ENCODE measurements at regions not wholly inside any gene's neighbourhood (a gene's known extent, or its start where the extent isn't known, plus 50 kb on each side); places are given as distances from the start of the nearest gene placed in this dataset.

- in situ Hi-C loops (cut with HindIII; ENCODE audit: low pct_unique_long_range_greater_than_20kb, low sequenced_read_pairs) = no loop called here
Measured at GRCh38 chr15:98384328-98385029, 263.9 kb upstream of the IGF1R start.

GRCh38 chr15:98385752-98386381 lies 262.5 kb upstream of the IGF1R start:
- no peak for DNase-seq (ENCODE audit: low read depth)
- in situ Hi-C loops (cut with HindIII; ENCODE audit: low pct_unique_long_range_greater_than_20kb, low sequenced_read_pairs) = no loop called here

More at GRCh38 chr15:98384328-98385029, 263.9 kb upstream of the IGF1R start:
- no peak for DNase-seq (ENCODE audit: low read depth)

- no peak for DNase-seq (ENCODE audit: low read depth)
- in situ Hi-C loops (cut with HindIII; ENCODE audit: low pct_unique_long_range_greater_than_20kb, low sequenced_read_pairs) = no loop called here
Measured at GRCh38 chr15:98386561-98386960, 261.8 kb upstream of the IGF1R start.

- no peak for DNase-seq (ENCODE audit: low read depth)
- in situ Hi-C loops (cut with HindIII; ENCODE audit: low pct_unique_long_range_greater_than_20kb, low sequenced_read_pairs) = no loop called here
Measured at GRCh38 chr15:98387866-98388265, 260.5 kb upstream of the IGF1R start.

- in situ Hi-C loops (cut with HindIII; ENCODE audit: low pct_unique_long_range_greater_than_20kb, low sequenced_read_pairs) = no loop called here
- no peak for DNase-seq (ENCODE audit: low read depth)
Measured at GRCh38 chr15:98390946-98391530, 257.3 kb upstream of the IGF1R start.

GRCh38 chr15:98391568-98391967 lies 256.8 kb upstream of the IGF1R start:
- in situ Hi-C loops (cut with HindIII; ENCODE audit: low pct_unique_long_range_greater_than_20kb, low sequenced_read_pairs) = no loop called here
- no peak for DNase-seq (ENCODE audit: low read depth)

GRCh38 chr15:98393471-98393870 lies 254.9 kb upstream of the IGF1R start:
- DNase-seq (ENCODE audit: low read depth) = no peak
- in situ Hi-C loops (cut with HindIII; ENCODE audit: low pct_unique_long_range_greater_than_20kb, low sequenced_read_pairs) = no loop called here

GRCh38 chr15:98394546-98394945 lies 253.8 kb upstream of the IGF1R start:
- in situ Hi-C loops (cut with HindIII; ENCODE audit: low pct_unique_long_range_greater_than_20kb, low sequenced_read_pairs) = no loop called here
- no peak for DNase-seq (ENCODE audit: low read depth)

- DNase-seq (ENCODE audit: low read depth) = no peak
- in situ Hi-C loops (cut with HindIII; ENCODE audit: low pct_unique_long_range_greater_than_20kb, low sequenced_read_pairs) = no loop called here
Measured at GRCh38 chr15:98395974-98396610, 252.2 kb upstream of the IGF1R start.

GRCh38 chr15:98397419-98397818 lies 250.9 kb upstream of the IGF1R start:
- no peak for DNase-seq (ENCODE audit: low read depth)
- in situ Hi-C loops (cut with HindIII; ENCODE audit: low pct_unique_long_range_greater_than_20kb, low sequenced_read_pairs) = no loop called here

GRCh38 chr15:98398056-98398455 lies 250.3 kb upstream of the IGF1R start:
- in situ Hi-C loops (cut with HindIII; ENCODE audit: low pct_unique_long_range_greater_than_20kb, low sequenced_read_pairs) = no loop called here

GRCh38 chr15:98398886-98399285 lies 249.5 kb upstream of the IGF1R start:
- in situ Hi-C loops (cut with HindIII; ENCODE audit: low pct_unique_long_range_greater_than_20kb, low sequenced_read_pairs) = no loop called here
- no peak for DNase-seq (ENCODE audit: low read depth)

More at GRCh38 chr15:98398056-98398455, 250.3 kb upstream of the IGF1R start:
- DNase-seq (ENCODE audit: low read depth) = no peak

- no peak for DNase-seq (ENCODE audit: low read depth)
- in situ Hi-C loops (cut with HindIII; ENCODE audit: low pct_unique_long_range_greater_than_20kb, low sequenced_read_pairs) = no loop called here
Measured at GRCh38 chr15:98400120-98400519, 248.2 kb upstream of the IGF1R start.

- no peak for DNase-seq (ENCODE audit: low read depth)
- in situ Hi-C loops (cut with HindIII; ENCODE audit: low pct_unique_long_range_greater_than_20kb, low sequenced_read_pairs) = no loop called here
Measured at GRCh38 chr15:98401029-98401428, 247.3 kb upstream of the IGF1R start.

- in situ Hi-C loops (cut with HindIII; ENCODE audit: low pct_unique_long_range_greater_than_20kb, low sequenced_read_pairs) = no loop called here
- DNase-seq (ENCODE audit: low read depth) = no peak
Measured at GRCh38 chr15:98402486-98402885, 245.9 kb upstream of the IGF1R start.

GRCh38 chr15:98403169-98403568 lies 245.2 kb upstream of the IGF1R start:
- no peak for DNase-seq (ENCODE audit: low read depth)
- in situ Hi-C loops (cut with HindIII; ENCODE audit: low pct_unique_long_range_greater_than_20kb, low sequenced_read_pairs) = no loop called here

- DNase-seq (ENCODE audit: low read depth) = no peak
- in situ Hi-C loops (cut with HindIII; ENCODE audit: low pct_unique_long_range_greater_than_20kb, low sequenced_read_pairs) = no loop called here
Measured at GRCh38 chr15:98403569-98403968, 244.8 kb upstream of the IGF1R start.

- DNase-seq (ENCODE audit: low read depth) = no peak
- in situ Hi-C loops (cut with HindIII; ENCODE audit: low pct_unique_long_range_greater_than_20kb, low sequenced_read_pairs) = no loop called here
Measured at GRCh38 chr15:98405013-98405412, 243.3 kb upstream of the IGF1R start.

- no peak for DNase-seq (ENCODE audit: low read depth)
- in situ Hi-C loops (cut with HindIII; ENCODE audit: low pct_unique_long_range_greater_than_20kb, low sequenced_read_pairs) = no loop called here
Measured at GRCh38 chr15:98408231-98408630, 240.1 kb upstream of the IGF1R start.
